HEK293 (cell line): ENCODE measurements at regions not wholly inside any gene's neighbourhood (a gene's known extent, or its start where the extent isn't known, plus 50 kb on each side); places are given as distances from the start of the nearest gene placed in this dataset.

ENCODE experiments used
- CTCF ChIA-PET: fragments of 350-600 bp; formaldehyde crosslinking; extraction: SDS; loops from one replicate; lab custom pipeline; 2021; ENCODE audit warnings: antibody characterized with exemption; lab: Yijun Ruan, JAX
- POLR2A ChIA-PET: fragments of 300-600 bp; formaldehyde crosslinking; extraction: SDS; loops from one replicate; lab custom pipeline; 2020; ENCODE audit warnings: antibody characterized with exemption, inconsistent platforms; lab: Yijun Ruan, JAX
- H3K27ac ChIP-seq: fragments of 200-500 bp; sonication (Bioruptor generic); 2 replicates; pipeline ENCODE4 v1.5.1; 2014; ENCODE audit warnings: low read depth, low read length, control low read depth, inconsistent platforms; ENCODE audit errors: extremely low read depth
- H3K36me3 ChIP-seq, 2 experiments: fragments of 200-500 bp in 1 of 2; sonication (Bioruptor generic) in 1 of 2; 1 replicate in 1 of 2; 2 replicates in 1 of 2; pipeline ENCODE4 v1.5.1; 2014 to 2017; ENCODE audit warnings: inconsistent platforms in 2 of 2, low read length in 2 of 2; ENCODE audit not compliant: control insufficient read depth in 2 of 2, insufficient read depth in 1 of 2
- H3K4me1 ChIP-seq: fragments of 200-500 bp; sonication (Bioruptor generic); 2 replicates; pipeline ENCODE4 v1.5.1; 2014; ENCODE audit warnings: mild to moderate bottlenecking, low read length, inconsistent platforms; ENCODE audit not compliant: control insufficient read depth, insufficient read depth
- H3K4me3 ChIP-seq: 2 replicates; pipeline ENCODE4 v1.5.1; 2011; ENCODE audit warnings: low read depth, mild to moderate bottlenecking, control low read depth, low read length, moderate library complexity
- H3K9me3 ChIP-seq: fragments of 200-500 bp; sonication (Bioruptor generic); 2 replicates; pipeline ENCODE4 v1.5.1; 2014; ENCODE audit warnings: low read depth, low read length, inconsistent platforms; ENCODE audit not compliant: control insufficient read depth, insufficient read depth
- AEBP2 ChIP-seq: fragments of 450-650 bp; formaldehyde crosslinking; IDR thresholded peaks from 2 replicates; pipeline ENCODE4 v1.5.1; 2016; ENCODE audit warnings: missing biosample characterization, missing genetic modification characterization, borderline replicate concordance
- YY1 ChIP-seq: fragments of 450-650 bp; formaldehyde crosslinking; IDR thresholded peaks from 2 replicates; pipeline ENCODE4 v1.5.1; 2018; ENCODE audit warnings: missing biosample characterization, missing genetic modification characterization
- ZBTB17 ChIP-seq: fragments of 450-650 bp; formaldehyde crosslinking; IDR thresholded peaks from 2 replicates; pipeline ENCODE4 v1.5.1; 2016; ENCODE audit warnings: missing biosample characterization, missing genetic modification characterization
- ZBTB21 ChIP-seq: fragments of 450-650 bp; formaldehyde crosslinking; IDR thresholded peaks from 2 replicates; pipeline ENCODE4 v1.5.1; 2017; ENCODE audit warnings: missing biosample characterization, missing genetic modification characterization
- ZNF132 ChIP-seq: fragments of 450-650 bp; formaldehyde crosslinking; IDR thresholded peaks from 2 replicates; pipeline ENCODE4 v1.5.1; 2017; ENCODE audit warnings: missing biosample characterization, missing genetic modification characterization, borderline replicate concordance
- ZNF174 ChIP-seq: fragments of 450-650 bp; formaldehyde crosslinking; IDR thresholded peaks from 2 replicates; pipeline ENCODE4 v1.5.0; 2017; ENCODE audit warnings: missing biosample characterization, mild to moderate bottlenecking, missing genetic modification characterization
- ZNF223 ChIP-seq: fragments of 450-650 bp; formaldehyde crosslinking; IDR thresholded peaks from 2 replicates; pipeline ENCODE4 v1.5.1; 2016; ENCODE audit warnings: missing biosample characterization, missing genetic modification characterization
- ZNF311 ChIP-seq: fragments of 450-650 bp; formaldehyde crosslinking; IDR thresholded peaks from 2 replicates; pipeline ENCODE4 v1.5.1; 2017; ENCODE audit warnings: missing biosample characterization, missing genetic modification characterization, borderline replicate concordance
- ZNF335 ChIP-seq: fragments of 450-650 bp; formaldehyde crosslinking; conservative IDR thresholded peaks from 2 replicates; pipeline ENCODE4 v1.5.1; 2016; ENCODE audit warnings: missing biosample characterization, missing genetic modification characterization
- ZNF426 ChIP-seq: fragments of 450-650 bp; formaldehyde crosslinking; IDR thresholded peaks from 2 replicates; pipeline ENCODE4 v1.5.1; 2017; ENCODE audit warnings: missing biosample characterization, missing genetic modification characterization, mild to moderate bottlenecking, inconsistent platforms, moderate library complexity
- ZNF610 ChIP-seq: fragments of 450-650 bp; formaldehyde crosslinking; IDR thresholded peaks from 2 replicates; pipeline ENCODE4 v1.5.1; 2016; ENCODE audit warnings: missing biosample characterization, missing genetic modification characterization, borderline replicate concordance
- ZNF660 ChIP-seq: fragments of 450-650 bp; IDR thresholded peaks from 2 replicates; pipeline ENCODE4 v1.5.1; 2018; ENCODE audit warnings: missing biosample characterization, mild to moderate bottlenecking, missing genetic modification characterization
- ZNF701 ChIP-seq: fragments of 450-650 bp; formaldehyde crosslinking; IDR thresholded peaks from 2 replicates; pipeline ENCODE4 v1.5.1; 2016; ENCODE audit warnings: missing biosample characterization, missing genetic modification characterization
- TF ChIP-seq, protein P1 (sequence below): fragments of 450-650 bp; formaldehyde crosslinking; IDR thresholded peaks from 2 replicates; pipeline ENCODE4 v1.5.1; 2017; ENCODE audit warnings: missing biosample characterization, missing genetic modification characterization
- TF ChIP-seq, protein P2 (sequence below): fragments of 450-650 bp; formaldehyde crosslinking; IDR thresholded peaks from 2 replicates; pipeline ENCODE4 v1.5.1; 2017; ENCODE audit warnings: missing biosample characterization, missing genetic modification characterization

DNA sequence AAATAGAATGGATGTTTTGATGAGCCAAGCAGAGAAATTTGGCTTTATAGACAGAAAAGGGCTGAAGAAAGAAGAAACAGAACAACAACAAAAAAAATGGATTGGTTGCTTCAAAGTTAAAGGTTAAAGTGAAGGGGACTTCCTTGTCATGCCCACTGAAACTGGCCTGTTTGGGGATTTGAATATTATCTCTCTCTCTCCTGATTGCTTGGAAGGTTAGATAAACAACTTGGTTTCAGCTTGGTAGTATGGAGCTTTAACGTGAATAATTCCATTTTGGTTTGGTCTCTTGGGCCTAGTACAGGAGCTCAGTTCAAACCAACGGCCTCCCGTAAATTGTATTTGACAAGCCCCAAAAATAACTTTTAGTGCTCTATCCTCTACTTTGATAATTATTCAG lies 70.8 kb upstream of the MBNL1 start (continued):
- no peak for TF ChIP-seq YY1 (tag by site-specific recombination)
- no peak for TF ChIP-seq ZNF701 (tag by site-specific recombination)
- no peak for TF ChIP-seq ZNF426 (tag by site-specific recombination)
- no peak for TF ChIP-seq ZNF610 (tag by site-specific recombination)
- TF ChIP-seq ZNF311 (tag by site-specific recombination) = no peak
- TF ChIP-seq, protein P1, sequence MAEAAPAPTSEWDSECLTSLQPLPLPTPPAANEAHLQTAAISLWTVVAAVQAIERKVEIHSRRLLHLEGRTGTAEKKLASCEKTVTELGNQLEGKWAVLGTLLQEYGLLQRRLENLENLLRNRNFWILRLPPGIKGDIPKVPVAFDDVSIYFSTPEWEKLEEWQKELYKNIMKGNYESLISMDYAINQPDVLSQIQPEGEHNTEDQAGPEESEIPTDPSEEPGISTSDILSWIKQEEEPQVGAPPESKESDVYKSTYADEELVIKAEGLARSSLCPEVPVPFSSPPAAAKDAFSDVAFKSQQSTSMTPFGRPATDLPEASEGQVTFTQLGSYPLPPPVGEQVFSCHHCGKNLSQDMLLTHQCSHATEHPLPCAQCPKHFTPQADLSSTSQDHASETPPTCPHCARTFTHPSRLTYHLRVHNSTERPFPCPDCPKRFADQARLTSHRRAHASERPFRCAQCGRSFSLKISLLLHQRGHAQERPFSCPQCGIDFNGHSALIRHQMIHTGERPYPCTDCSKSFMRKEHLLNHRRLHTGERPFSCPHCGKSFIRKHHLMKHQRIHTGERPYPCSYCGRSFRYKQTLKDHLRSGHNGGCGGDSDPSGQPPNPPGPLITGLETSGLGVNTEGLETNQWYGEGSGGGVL = no peak
- no peak for TF ChIP-seq ZBTB21 (tag by site-specific recombination)
- no peak for TF ChIP-seq ZNF174 (tag by site-specific recombination)

DNA sequence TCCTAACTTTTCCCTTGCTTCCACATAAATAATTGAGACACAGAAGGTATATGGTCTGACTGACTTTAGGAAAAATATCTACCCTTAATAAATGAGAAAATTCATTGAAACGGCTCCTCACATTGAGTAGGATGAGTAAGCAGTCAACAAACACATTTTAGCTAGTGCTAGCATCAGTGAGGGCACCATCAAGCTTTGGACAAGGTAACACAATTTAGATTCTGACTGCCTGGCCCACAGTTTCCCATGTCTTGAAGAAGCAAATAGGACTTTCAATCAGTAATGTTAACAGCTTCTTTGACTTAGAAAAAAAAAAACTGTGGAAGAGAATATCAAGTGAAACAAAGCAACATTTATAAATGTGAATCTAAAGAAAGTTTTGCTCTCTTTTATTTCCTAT lies 70.1 kb upstream of the MBNL1 start:
- CTCF ChIA-PET = interaction anchor here (1.3 kb wide), 1 partner anchor 15 kb away, joined by 3 read pairs; no protein-coding TSS in a partner anchor
- Histone ChIP-seq H3K4me1 (no peaks in the 10 kb centered on the region), H3K4me3 (no peak overlapping the region), H3K27ac (no peak overlapping the region), H3K36me3 (no peaks in the 10 kb centered on the region), H3K9me3 (no peaks in the 10 kb centered on the region)
- no peak for TF ChIP-seq ZNF223 (tag by site-specific recombination)
- TF ChIP-seq ZBTB17 (tag by site-specific recombination) = no peak
- no peak for TF ChIP-seq AEBP2 (tag by site-specific recombination)
- TF ChIP-seq ZNF660 (tag by site-specific recombination) = peak; percentile 87
- POLR2A ChIA-PET = no interaction called here

DNA sequence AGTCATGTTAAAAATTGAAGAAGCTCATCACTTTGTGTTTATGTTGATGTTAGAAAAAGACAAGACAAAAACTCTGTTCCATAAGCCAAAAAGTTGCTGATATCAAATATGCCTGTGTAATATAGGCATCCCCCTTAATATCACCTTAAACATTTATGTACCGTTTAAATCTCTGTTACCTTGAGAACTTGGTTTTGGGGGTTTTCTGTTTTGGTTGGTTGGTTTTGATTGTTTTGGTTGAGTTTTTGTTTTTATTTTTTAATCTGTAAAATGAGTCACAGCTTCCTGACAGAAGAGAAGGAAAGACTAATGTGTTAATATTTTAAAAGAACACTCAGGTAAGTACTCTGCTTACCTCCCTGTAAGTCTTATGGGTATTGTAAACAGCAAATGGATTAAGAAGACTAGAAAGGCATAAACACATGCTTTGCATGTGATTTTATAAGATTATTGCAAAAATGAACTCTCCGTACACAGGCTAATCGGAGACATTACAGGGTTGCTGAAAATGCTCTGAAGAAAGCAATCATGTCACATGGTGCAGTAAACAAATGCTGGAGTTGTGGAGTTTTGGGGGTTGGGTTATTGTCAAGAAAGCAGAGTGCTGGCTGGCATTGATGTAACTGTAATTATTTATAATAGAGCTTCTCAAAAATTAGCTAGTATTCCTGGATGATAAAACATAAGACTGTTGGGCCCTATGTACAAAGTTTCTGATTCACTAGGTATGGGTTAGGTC lies 69.5 kb upstream of the MBNL1 start:
- Histone ChIP-seq H3K9me3 (no peaks in the 10 kb centered on the region), H3K36me3 (no peaks in the 10 kb centered on the region), H3K4me1 (no peaks in the 10 kb centered on the region), H3K27ac (no peak overlapping the region), H3K4me3 (no peak overlapping the region)
- ChIA-PET CTCF (interaction anchor here (1.3 to 1.4 kb wide), 2 partner anchors 15 to 273 kb away, joined by 3 read pairs; no protein-coding TSS in a partner anchor), POLR2A (no interaction called here)
- TF ChIP-seq, protein P2, sequence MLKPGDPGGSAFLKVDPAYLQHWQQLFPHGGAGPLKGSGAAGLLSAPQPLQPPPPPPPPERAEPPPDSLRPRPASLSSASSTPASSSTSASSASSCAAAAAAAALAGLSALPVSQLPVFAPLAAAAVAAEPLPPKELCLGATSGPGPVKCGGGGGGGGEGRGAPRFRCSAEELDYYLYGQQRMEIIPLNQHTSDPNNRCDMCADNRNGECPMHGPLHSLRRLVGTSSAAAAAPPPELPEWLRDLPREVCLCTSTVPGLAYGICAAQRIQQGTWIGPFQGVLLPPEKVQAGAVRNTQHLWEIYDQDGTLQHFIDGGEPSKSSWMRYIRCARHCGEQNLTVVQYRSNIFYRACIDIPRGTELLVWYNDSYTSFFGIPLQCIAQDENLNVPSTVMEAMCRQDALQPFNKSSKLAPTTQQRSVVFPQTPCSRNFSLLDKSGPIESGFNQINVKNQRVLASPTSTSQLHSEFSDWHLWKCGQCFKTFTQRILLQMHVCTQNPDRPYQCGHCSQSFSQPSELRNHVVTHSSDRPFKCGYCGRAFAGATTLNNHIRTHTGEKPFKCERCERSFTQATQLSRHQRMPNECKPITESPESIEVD = no peak
- TF ChIP-seq ZNF132 (tag by site-specific recombination) (no peak), ZNF335 (peak; percentile 12; the same call in 1 of the 2 replicates)
